Esophagus squamous epithelium (tissue), 5 donors: ENCODE measurements at regions not wholly inside any gene's neighbourhood (a gene's known extent, or its start where the extent isn't known, plus 50 kb on each side); places are given as distances from the start of the nearest gene placed in this dataset.

Source experiments
- DNase-seq: peaks from one replicate; lab custom pipeline; 2025; lab: John Stamatoyannopoulos, UW
- H3K27ac ChIP-seq, 4 donors: fragments of 200-600 bp; sonication (generic); one replicate each; pipeline ENCODE4 v1.5.1; 2016 to 2019; ENCODE audit warnings: mild to moderate bottlenecking in 1 of 4
- H3K27me3 ChIP-seq, 4 donors: fragments of 200-600 bp; sonication (generic); 1 replicate in 3 of 4; 2 replicates in 1 of 4; pipeline versions ENCODE4 v1.5.1 to v1.6.0; 2017 to 2021; ENCODE audit warnings: antibody characterized with exemption in 1 of 4
- H3K36me3 ChIP-seq, 3 donors: fragments of 200-600 bp; sonication (generic); one replicate each; pipeline ENCODE4 v1.5.1; 2016 to 2019
- H3K4me1 ChIP-seq, 3 donors: fragments of 200-600 bp; sonication (generic); one replicate each; pipeline ENCODE4 v1.5.1; 2017 to 2019
- H3K4me3 ChIP-seq, 4 donors: fragments of 200-600 bp; sonication (generic); 1 replicate in 3 of 4; 2 replicates in 1 of 4; pipeline ENCODE4 v1.5.1; 2016 to 2019; ENCODE audit warnings: mild to moderate bottlenecking in 2 of 4, moderate library complexity in 1 of 4
- H3K9me3 ChIP-seq, 3 donors: fragments of 200-600 bp; sonication (generic); one replicate each; pipeline ENCODE4 v1.5.1; 2016 to 2019
- POLR2A ChIP-seq, 4 donors: fragments of 450-650 bp; IDR thresholded peaks; one replicate each; pipeline ENCODE4 v1.6.1; 2017; ENCODE audit warnings: antibody characterized with exemption in 4 of 4, mild to moderate bottlenecking in 4 of 4, moderate library complexity in 3 of 4
- WGBS, 2 donors: methylation state at CpG; one replicate each; pipeline ENCODE4 v1.1.5; 2018; 5-methylcytosine and 5-hydroxymethylcytosine counted together
- intact Hi-C: fragments of 100-400 bp; cut with DNase I; formaldehyde crosslinking; loops from one replicate; pipeline ENCODE4 v1.15.0; 2022
- TF ChIP-seq, protein P1 (sequence below), 6 experiments: fragments of 450-650 bp in 4 of 6; fragments of 200-600 bp in 2 of 6; sonication (generic) in 2 of 6; IDR thresholded peaks; one replicate each; pipeline ENCODE4 v1.5.1; 2016 to 2019; ENCODE audit warnings: antibody characterized with exemption in 6 of 6, mild to moderate bottlenecking in 4 of 6, moderate library complexity in 4 of 6
- donor health status: DM: yes; HTN: yes; CAD: no.

DNA sequence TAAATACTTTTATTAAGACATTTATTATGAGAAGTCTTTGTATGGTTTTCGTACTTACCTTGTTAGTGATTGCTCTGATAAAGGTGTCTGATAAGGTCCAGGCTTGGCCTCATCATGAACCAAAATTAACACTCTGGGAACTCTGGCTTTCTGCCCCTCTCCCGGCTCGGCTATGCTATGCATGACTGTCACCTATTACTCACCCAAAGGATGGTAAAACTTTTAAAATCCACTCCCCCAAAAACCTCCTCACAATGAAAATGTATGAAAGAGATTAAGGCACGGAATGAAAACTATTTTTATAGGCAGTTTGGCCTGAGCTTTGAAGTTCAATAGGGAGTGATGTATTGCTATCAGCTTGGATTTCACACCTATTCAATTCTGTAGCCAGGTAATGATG lies 217.3 kb upstream of the TBX3 start:
- Histone ChIP-seq H3K4me1 (no peaks in the 10 kb centered on the region), H3K27me3 (peaks cover 0 to 8% (median 0%) of the 10 kb centered on the region in 4 donors), H3K36me3 (no peaks in the 10 kb centered on the region), H3K9me3 (no peaks in the 10 kb centered on the region), H3K27ac (no peak overlapping the region), H3K4me3 (no peak overlapping the region)
- intact Hi-C loops: no loop called here
- no peak for DNase-seq
- 45 to 60% methylated on average over 4 of the region's 4 CpGs for WGBS, 2 donors
- no peak for TF ChIP-seq POLR2A (IDR thresholded peaks at IDR 0.05)
- TF ChIP-seq, protein P1, sequence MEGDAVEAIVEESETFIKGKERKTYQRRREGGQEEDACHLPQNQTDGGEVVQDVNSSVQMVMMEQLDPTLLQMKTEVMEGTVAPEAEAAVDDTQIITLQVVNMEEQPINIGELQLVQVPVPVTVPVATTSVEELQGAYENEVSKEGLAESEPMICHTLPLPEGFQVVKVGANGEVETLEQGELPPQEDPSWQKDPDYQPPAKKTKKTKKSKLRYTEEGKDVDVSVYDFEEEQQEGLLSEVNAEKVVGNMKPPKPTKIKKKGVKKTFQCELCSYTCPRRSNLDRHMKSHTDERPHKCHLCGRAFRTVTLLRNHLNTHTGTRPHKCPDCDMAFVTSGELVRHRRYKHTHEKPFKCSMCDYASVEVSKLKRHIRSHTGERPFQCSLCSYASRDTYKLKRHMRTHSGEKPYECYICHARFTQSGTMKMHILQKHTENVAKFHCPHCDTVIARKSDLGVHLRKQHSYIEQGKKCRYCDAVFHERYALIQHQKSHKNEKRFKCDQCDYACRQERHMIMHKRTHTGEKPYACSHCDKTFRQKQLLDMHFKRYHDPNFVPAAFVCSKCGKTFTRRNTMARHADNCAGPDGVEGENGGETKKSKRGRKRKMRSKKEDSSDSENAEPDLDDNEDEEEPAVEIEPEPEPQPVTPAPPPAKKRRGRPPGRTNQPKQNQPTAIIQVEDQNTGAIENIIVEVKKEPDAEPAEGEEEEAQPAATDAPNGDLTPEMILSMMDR (IDR thresholded peaks at IDR 0.05): no peak

DNA sequence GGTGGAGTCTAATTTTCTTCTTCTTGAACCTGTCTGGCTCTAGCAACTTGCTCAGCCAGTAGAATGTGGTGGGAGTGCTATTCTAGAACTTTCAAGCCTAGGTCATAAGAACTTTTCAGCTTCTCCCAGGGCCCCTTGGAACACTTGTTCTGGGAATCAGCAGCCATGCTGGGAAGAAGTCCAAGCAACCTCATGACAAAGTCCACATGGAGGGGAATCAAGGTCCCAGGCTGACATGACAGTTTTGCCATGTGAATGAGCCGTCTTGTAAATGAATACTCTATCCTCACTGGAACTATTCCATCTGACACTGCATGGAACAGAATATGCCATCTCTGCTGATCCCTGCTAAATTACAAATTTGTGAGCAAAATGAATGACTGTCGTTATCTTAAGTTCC lies 214.2 kb upstream of the TBX3 start:
- intact Hi-C loops: no loop called here
- peaks cover 0 to 8% (median 0%) of the 10 kb centered on the region in 4 donors for H3K27me3 ChIP-seq
- no peaks in the 10 kb centered on the region for H3K36me3 ChIP-seq
- no peaks in the 10 kb centered on the region for H3K4me1 ChIP-seq
- H3K27ac ChIP-seq: no peak overlapping the region
- 62 to 78% methylated on average over 2 of the region's 2 CpGs for WGBS, 2 donors
- H3K9me3 ChIP-seq: no peaks in the 10 kb centered on the region
- DNase-seq: no peak
- no peak for TF ChIP-seq POLR2A (IDR thresholded peaks at IDR 0.05)
- TF ChIP-seq, protein P1 (IDR thresholded peaks at IDR 0.05): no peak
- no peak overlapping the region for H3K4me3 ChIP-seq

DNA sequence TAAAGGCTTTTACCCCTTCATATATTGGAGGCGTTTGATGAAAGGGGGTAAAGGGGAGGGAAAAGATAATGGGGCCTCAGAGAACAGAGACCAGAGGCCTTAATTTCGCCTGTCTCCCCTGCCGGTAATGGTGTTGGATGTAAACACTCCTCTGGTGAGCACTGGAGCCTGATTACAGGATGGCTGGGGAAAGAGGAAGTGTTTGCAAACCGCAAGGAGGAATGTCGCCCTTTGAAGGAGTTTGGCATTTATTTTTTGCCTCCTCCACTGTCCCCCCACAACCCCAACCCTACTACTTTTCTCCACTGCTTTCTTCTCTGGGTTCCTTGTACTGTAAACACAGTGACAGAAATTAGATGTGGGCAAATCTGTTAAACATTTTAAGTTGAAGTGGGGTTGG lies 211.9 kb upstream of the TBX3 start:
- no peaks in the 10 kb centered on the region for H3K27me3 ChIP-seq
- TF ChIP-seq, protein P1 (IDR thresholded peaks at IDR 0.05): no peak
- no peak for TF ChIP-seq POLR2A (IDR thresholded peaks at IDR 0.05)
- no peaks in the 10 kb centered on the region for H3K4me1 ChIP-seq
- no peak for DNase-seq
- intact Hi-C loops: no loop called here
- H3K9me3 ChIP-seq: no peaks in the 10 kb centered on the region
- H3K4me3 ChIP-seq: no peak overlapping the region
- WGBS, 2 donors: 45 to 60% methylated on average over 5 of the region's 5 CpGs
- no peaks in the 10 kb centered on the region for H3K36me3 ChIP-seq
- no peak overlapping the region for H3K27ac ChIP-seq

DNA sequence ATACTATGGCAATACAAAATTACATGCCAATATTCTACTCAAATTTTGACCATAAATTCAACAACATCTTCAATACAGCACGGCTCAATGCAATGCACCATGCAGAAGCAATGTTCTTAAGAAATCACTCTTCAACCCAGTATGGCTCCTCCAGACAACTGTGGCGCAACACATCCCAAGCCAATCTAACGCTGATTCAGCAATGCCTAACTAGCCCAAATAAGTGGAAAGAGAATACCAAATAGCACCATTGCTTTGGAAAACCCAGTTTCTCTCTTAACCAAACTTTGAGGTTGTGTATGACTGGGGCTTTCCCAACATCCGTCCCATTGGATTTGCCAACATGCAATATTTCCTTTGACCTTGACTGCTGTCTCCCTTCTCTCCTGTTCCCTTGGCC lies 211.1 kb upstream of the TBX3 start:
- H3K4me1 ChIP-seq: no peaks in the 10 kb centered on the region
- intact Hi-C loops: no loop called here
- no peaks in the 10 kb centered on the region for H3K27me3 ChIP-seq
- H3K36me3 ChIP-seq: no peaks in the 10 kb centered on the region
- no peaks in the 10 kb centered on the region for H3K9me3 ChIP-seq
- H3K4me3 ChIP-seq: no peak overlapping the region
- DNase-seq: no peak
- TF ChIP-seq, protein P1 (IDR thresholded peaks at IDR 0.05): no peak
- no peak for TF ChIP-seq POLR2A (IDR thresholded peaks at IDR 0.05)
- H3K27ac ChIP-seq: no peak overlapping the region
- 87 to 91% methylated on average over 4 of the region's 4 CpGs for WGBS, 2 donors

DNA sequence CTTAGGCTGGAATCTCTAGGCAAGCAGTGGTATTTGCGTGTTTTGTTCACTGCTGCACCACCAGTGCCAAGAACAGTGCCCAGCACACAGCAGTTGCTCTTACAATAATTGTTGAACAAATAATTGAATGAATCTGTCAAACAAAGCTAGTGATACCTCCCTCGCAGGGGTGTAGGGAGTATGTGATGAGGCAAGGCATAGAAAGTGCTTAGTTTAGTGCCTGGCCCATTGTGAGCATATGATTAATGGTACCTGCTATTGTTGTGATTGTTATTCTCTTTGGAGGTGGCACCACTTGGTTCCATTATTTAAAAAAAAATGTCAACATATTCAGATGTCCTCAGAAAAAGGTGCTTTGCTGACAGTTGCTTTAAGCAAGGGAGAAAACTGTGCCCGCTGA lies 210.1 kb upstream of the TBX3 start:
- TF ChIP-seq, protein P1 (IDR thresholded peaks at IDR 0.05): no peak
- no peak for TF ChIP-seq POLR2A (IDR thresholded peaks at IDR 0.05)
- WGBS, 2 donors: 52 to 63% methylated on average over 3 of the region's 3 CpGs
- no peak overlapping the region for H3K4me3 ChIP-seq

More for the DNA sequence above, 210.1 kb upstream of the TBX3 start:
- Histone ChIP-seq H3K36me3 (no peaks in the 10 kb centered on the region), H3K9me3 (no peaks in the 10 kb centered on the region), H3K27me3 (no peaks in the 10 kb centered on the region), H3K27ac (no peak overlapping the region), H3K4me1 (no peaks in the 10 kb centered on the region)
- intact Hi-C loops: no loop called here
- DNase-seq: no peak
